HG02759 (cell line): ENCODE measurements at regions not wholly inside any gene's neighbourhood (a gene's known extent, or its start where the extent isn't known, plus 50 kb on each side); places are given as distances from the start of the nearest gene placed in this dataset.
"Not testable (repeated sequence)": the region's sequence is repeated elsewhere in the genome, so short reads cannot be mapped to it uniquely, and the experiment has no call there.

Experiments
- ATAC-seq: cut with Tn5 transposase; IDR thresholded peaks from one replicate; pipeline ENCODE4 v1.9.1; 2021; ENCODE audit warnings: mild to moderate bottlenecking, moderate library complexity; ENCODE audit not compliant: unreplicated experiment

GRCh38 chr5:51558682-51559081 lies 175.4 kb downstream of the ISL1 start:
- no peak for ATAC-seq

- ATAC-seq: no peak
Observed at GRCh38 chr5:51559339-51559738, 176.1 kb downstream of the ISL1 start.

GRCh38 chr5:51559921-51560658 lies 176.8 kb downstream of the ISL1 start:
- ATAC-seq: no peak

GRCh38 chr5:51566953-51567352 lies 183.7 kb downstream of the ISL1 start:
- ATAC-seq: no peak

- ATAC-seq: no peak
Observed at GRCh38 chr5:51567636-51568035, 184.4 kb downstream of the ISL1 start.

- ATAC-seq: no peak
Observed at GRCh38 chr5:51573835-51574234, 190.6 kb downstream of the ISL1 start.

- no peak for ATAC-seq
Observed at GRCh38 chr5:51582871-51583394, 199.7 kb downstream of the ISL1 start.

GRCh38 chr5:51598026-51598425 lies 214.8 kb downstream of the ISL1 start:
- no peak for ATAC-seq

GRCh38 chr5:51599587-51599986 lies 216.3 kb downstream of the ISL1 start:
- ATAC-seq: no peak

GRCh38 chr5:51604324-51604723 lies 221.1 kb downstream of the ISL1 start:
- ATAC-seq: no peak

- ATAC-seq: no peak
Observed at GRCh38 chr5:51606921-51607320, 223.7 kb downstream of the ISL1 start.

- ATAC-seq: no peak
Observed at GRCh38 chr5:51618234-51618633, 235.0 kb downstream of the ISL1 start.

- ATAC-seq: no peak
Observed at GRCh38 chr5:51621156-51621555, 237.9 kb downstream of the ISL1 start.

GRCh38 chr5:51622161-51622790 lies 239.0 kb downstream of the ISL1 start:
- no peak for ATAC-seq

GRCh38 chr5:51625224-51625968 lies 242.1 kb downstream of the ISL1 start:
- no peak for ATAC-seq

- no peak for ATAC-seq
Observed at GRCh38 chr5:51632027-51632426, 248.8 kb downstream of the ISL1 start.

- ATAC-seq: no peak
Observed at GRCh38 chr5:51632793-51633192, 249.5 kb downstream of the ISL1 start.

GRCh38 chr5:51636973-51637372 lies 253.7 kb downstream of the ISL1 start:
- not testable (repeated sequence) for ATAC-seq

GRCh38 chr5:51644976-51645375 lies 261.7 kb downstream of the ISL1 start:
- no peak for ATAC-seq

GRCh38 chr5:51646482-51646881 lies 263.2 kb downstream of the ISL1 start:
- ATAC-seq: no peak

- no peak for ATAC-seq
Observed at GRCh38 chr5:51650824-51651223, 267.6 kb downstream of the ISL1 start.

GRCh38 chr5:51651476-51651875 lies 268.2 kb downstream of the ISL1 start:
- ATAC-seq: no peak
